GM18511 (cell line): ENCODE measurements at regions not wholly inside any gene's neighbourhood (a gene's known extent, or its start where the extent isn't known, plus 50 kb on each side); places are given as distances from the start of the nearest gene placed in this dataset.
A peak's percentile ranks its signal among the peaks of the same experiment; 100 is the strongest.
"Not testable (repeated sequence)": the region's sequence is repeated elsewhere in the genome, so short reads cannot be mapped to it uniquely, and the experiment has no call there.

Experiments
- ATAC-seq: cut with Tn5 transposase; IDR thresholded peaks from one replicate; pipeline ENCODE4 v1.9.1; 2021; ENCODE audit warnings: mild to moderate bottlenecking, moderate library complexity; ENCODE audit not compliant: unreplicated experiment

- no peak for ATAC-seq
Measured at GRCh38 chr12:127130506-127131124, 1136.4 kb upstream of the TMEM132C start.

- ATAC-seq: no peak
Measured at GRCh38 chr12:127133675-127134335, 1133.2 kb upstream of the TMEM132C start.

GRCh38 chr12:127140864-127141484 lies 1126.0 kb upstream of the TMEM132C start:
- not testable (repeated sequence) for ATAC-seq

GRCh38 chr12:127143020-127143419 lies 1124.0 kb upstream of the TMEM132C start:
- no peak for ATAC-seq

GRCh38 chr12:127144770-127145169 lies 1122.2 kb upstream of the TMEM132C start:
- no peak for ATAC-seq

- ATAC-seq: no peak
Measured at GRCh38 chr12:127145241-127145928, 1121.6 kb upstream of the TMEM132C start.

GRCh38 chr12:127145929-127146789 lies 1120.8 kb upstream of the TMEM132C start:
- ATAC-seq: no peak

- no peak for ATAC-seq
Measured at GRCh38 chr12:127146991-127147718, 1119.8 kb upstream of the TMEM132C start.

GRCh38 chr12:127147724-127148123 lies 1119.2 kb upstream of the TMEM132C start:
- no peak for ATAC-seq

GRCh38 chr12:127148318-127148717 lies 1118.7 kb upstream of the TMEM132C start:
- ATAC-seq: no peak

GRCh38 chr12:127149226-127149964 lies 1117.6 kb upstream of the TMEM132C start:
- ATAC-seq: no peak

- peak; percentile 81 for ATAC-seq
Measured at GRCh38 chr12:127150028-127150427, 1116.9 kb upstream of the TMEM132C start.

- ATAC-seq: peak; percentile 12
Measured at GRCh38 chr12:127150479-127150878, 1116.5 kb upstream of the TMEM132C start.

GRCh38 chr12:127150956-127151355 lies 1116.0 kb upstream of the TMEM132C start:
- ATAC-seq: no peak

- ATAC-seq: no peak
Measured at GRCh38 chr12:127153996-127154395, 1113.0 kb upstream of the TMEM132C start.

- not testable (repeated sequence) for ATAC-seq
Measured at GRCh38 chr12:127154830-127155229, 1112.1 kb upstream of the TMEM132C start.

- ATAC-seq: not testable (repeated sequence)
Measured at GRCh38 chr12:127155935-127156619, 1110.9 kb upstream of the TMEM132C start.

- ATAC-seq: not testable (repeated sequence)
Measured at GRCh38 chr12:127157501-127158366, 1109.2 kb upstream of the TMEM132C start.
